Inflammatory macrophage (primary cell): ENCODE measurements at regions not wholly inside any gene's neighbourhood (a gene's known extent, or its start where the extent isn't known, plus 50 kb on each side); places are given as distances from the start of the nearest gene placed in this dataset.

Source experiments
- DNase-seq, 2 donors: peaks; one replicate each; pipeline ENCODE4 v3.0.0-alpha.2; 2020 to 2022

GRCh38 chr10:21169271-21169670, 272.2 kb upstream of the NEBL start:
- DNase-seq = no peak

- no peak for DNase-seq
These were observed 270.3 kb upstream of the NEBL start for GRCh38 chr10:21167288-21168010.

- DNase-seq = no peak
These were observed 269.6 kb upstream of the NEBL start for GRCh38 chr10:21166557-21167287.

GRCh38 chr10:21165489-21165888, 268.4 kb upstream of the NEBL start:
- DNase-seq = no peak

GRCh38 chr10:21164687-21165086, 267.6 kb upstream of the NEBL start:
- DNase-seq = no peak

GRCh38 chr10:21162948-21163347, 265.8 kb upstream of the NEBL start:
- DNase-seq = no peak

- DNase-seq = no peak
These were observed 264.5 kb upstream of the NEBL start for GRCh38 chr10:21161647-21162046.

GRCh38 chr10:21161090-21161625, 264.0 kb upstream of the NEBL start:
- DNase-seq = no peak

GRCh38 chr10:21160116-21160515, 263.0 kb upstream of the NEBL start:
- no peak for DNase-seq

GRCh38 chr10:21159669-21160068, 262.6 kb upstream of the NEBL start:
- DNase-seq = no peak

GRCh38 chr10:21158301-21158700, 261.2 kb upstream of the NEBL start:
- no peak for DNase-seq

- DNase-seq = no peak
These were observed 260.6 kb upstream of the NEBL start for GRCh38 chr10:21157664-21158063.

GRCh38 chr10:21150166-21150565, 253.1 kb upstream of the NEBL start:
- DNase-seq = no peak

- no peak for DNase-seq
These were observed 249.3 kb upstream of the NEBL start for GRCh38 chr10:21146436-21146789.

- DNase-seq = no peak
These were observed 248.8 kb upstream of the NEBL start for GRCh38 chr10:21145751-21146435.

- no peak for DNase-seq
These were observed 246.9 kb upstream of the NEBL start for GRCh38 chr10:21144047-21144446.

- DNase-seq = no peak
These were observed 244.9 kb upstream of the NEBL start for GRCh38 chr10:21141946-21142492.

- no peak for DNase-seq
These were observed 241.7 kb upstream of the NEBL start for GRCh38 chr10:21138769-21139340.

- DNase-seq = no peak
These were observed 238.2 kb upstream of the NEBL start for GRCh38 chr10:21135023-21135931.

GRCh38 chr10:21134645-21135022, 237.5 kb upstream of the NEBL start:
- no peak for DNase-seq

- DNase-seq = no peak
These were observed 233.8 kb upstream of the NEBL start for GRCh38 chr10:21130683-21131442.
